MM.1S (cell line): ENCODE measurements at regions not wholly inside any gene's neighbourhood (a gene's known extent, or its start where the extent isn't known, plus 50 kb on each side); places are given as distances from the start of the nearest gene placed in this dataset.

Source experiments
- DNase-seq: peaks from one replicate; pipeline ENCODE4 v3.0.0-alpha.2; 2015
- H2AFZ ChIP-seq: fragments of 300-600 bp; sonication (generic); 2 replicates; pipeline ENCODE4 v1.6.0; 2016; ENCODE audit warnings: antibody characterized with exemption, low read length
- H3F3A ChIP-seq: fragments of 300-600 bp; sonication (generic); 2 replicates; pipeline ENCODE4 v1.6.1; 2016; ENCODE audit warnings: mild to moderate bottlenecking, antibody characterized with exemption, low read length, moderate library complexity, mixed read lengths; ENCODE audit not compliant: insufficient read depth
- H3K27ac ChIP-seq: fragments of 300-600 bp; sonication (generic); 2 replicates; pipeline ENCODE4 v1.5.1; 2016; ENCODE audit warnings: mild to moderate bottlenecking, low read length
- H3K27me3 ChIP-seq: fragments of 300-600 bp; sonication (generic); replicated peaks from 2 replicates; pipeline ENCODE4 v1.6.0; 2016; ENCODE audit warnings: low read length; ENCODE audit not compliant: insufficient read depth
- H3K36me3 ChIP-seq: fragments of 300-600 bp; sonication (generic); replicated peaks from 2 replicates; pipeline ENCODE4 v1.6.1; 2016; ENCODE audit warnings: mild to moderate bottlenecking, low read length, mixed read lengths; ENCODE audit not compliant: insufficient read depth
- H3K4me1 ChIP-seq: fragments of 300-600 bp; sonication (generic); 2 replicates; pipeline ENCODE4 v1.6.1; 2016; ENCODE audit warnings: low read length, mixed read lengths
- H3K4me2 ChIP-seq: fragments of 300-600 bp; sonication (generic); 2 replicates; pipeline ENCODE4 v1.6.0; 2016; ENCODE audit warnings: low read depth, low read length
- H3K4me3 ChIP-seq: fragments of 300-600 bp; sonication (generic); 2 replicates; pipeline ENCODE4 v1.5.1; 2016; ENCODE audit warnings: low read length, mixed read lengths
- H3K79me2 ChIP-seq: fragments of 300-600 bp; sonication (generic); 2 replicates; pipeline ENCODE4 v1.6.1; 2016; ENCODE audit warnings: mixed run types, low read length, mixed read lengths
- H3K9ac ChIP-seq: fragments of 300-600 bp; sonication (generic); 2 replicates; pipeline ENCODE4 v1.6.1; 2016; ENCODE audit warnings: low read length, mixed read lengths
- H3K9me2 ChIP-seq: fragments of 300-600 bp; sonication (generic); replicated peaks from 2 replicates; pipeline ENCODE4 v1.6.1; 2016; ENCODE audit warnings: mild to moderate bottlenecking, low read length, mixed read lengths; ENCODE audit not compliant: insufficient read depth
- H3K9me3 ChIP-seq: fragments of 300-600 bp; sonication (generic); replicated peaks from 2 replicates; pipeline ENCODE4 v1.6.1; 2016; ENCODE audit warnings: mild to moderate bottlenecking, low read length, mixed read lengths; ENCODE audit not compliant: insufficient read depth
- H4K20me1 ChIP-seq: fragments of 300-600 bp; sonication (generic); 2 replicates; pipeline ENCODE4 v1.6.1; 2016; ENCODE audit warnings: mild to moderate bottlenecking, low read length, moderate library complexity, mixed read lengths; ENCODE audit not compliant: insufficient read depth
- CTCF ChIP-seq: fragments of 300-600 bp; sonication (generic); IDR thresholded peaks from 2 replicates; pipeline ENCODE4 v1.5.1; 2016; ENCODE audit warnings: antibody characterized with exemption, low read length, mixed read lengths
- EZH2 ChIP-seq: fragments of 300-600 bp; sonication (generic); optimal IDR thresholded peaks from 2 replicates; pipeline ENCODE3; 2017; ENCODE audit warnings: low read depth, mild to moderate bottlenecking, antibody characterized with exemption, low read length, mixed read lengths
- EZH2phosphoT487 ChIP-seq: fragments of 300-600 bp; sonication (generic); IDR thresholded peaks from 2 replicates; pipeline ENCODE4 v1.6.1; 2018; ENCODE audit warnings: antibody characterized with exemption, low read length

GRCh38 chr6:169378620-169379381, 125.2 kb upstream of the THBS2 start:
- H3F3A ChIP-seq: no peaks in the 10 kb centered on the region
- H3K4me2 ChIP-seq: no peak overlapping the region
- no peaks in the 10 kb centered on the region for H3K9me2 ChIP-seq
- H2AFZ ChIP-seq: no peak overlapping the region
- no peaks in the 10 kb centered on the region for H3K27me3 ChIP-seq
- DNase-seq: no peak
- H4K20me1 ChIP-seq: no peaks in the 10 kb centered on the region
- no peaks in the 10 kb centered on the region for H3K79me2 ChIP-seq
- no peak overlapping the region for H3K27ac ChIP-seq
- no peak overlapping the region for H3K9ac ChIP-seq
- no peaks in the 10 kb centered on the region for H3K9me3 ChIP-seq
- no peaks in the 10 kb centered on the region for H3K4me1 ChIP-seq
- TF ChIP-seq CTCF (no peak), EZH2phosphoT487 (no peak), EZH2 (no peak)
- H3K4me3 ChIP-seq: no peak overlapping the region
- no peaks in the 10 kb centered on the region for H3K36me3 ChIP-seq

GRCh38 chr6:169376458-169376857, 122.8 kb upstream of the THBS2 start:
- H3K4me1 ChIP-seq: no peaks in the 10 kb centered on the region
- no peaks in the 10 kb centered on the region for H3K9me3 ChIP-seq
- no peak overlapping the region for H3K4me2 ChIP-seq
- no peak overlapping the region for H3K9ac ChIP-seq
- DNase-seq: no peak
- H3K36me3 ChIP-seq: no peaks in the 10 kb centered on the region
- no peaks in the 10 kb centered on the region for H3K27me3 ChIP-seq
- no peak overlapping the region for H3K4me3 ChIP-seq
- H2AFZ ChIP-seq: no peak overlapping the region
- no peaks in the 10 kb centered on the region for H3K9me2 ChIP-seq
- no peaks in the 10 kb centered on the region for H3F3A ChIP-seq
- H3K79me2 ChIP-seq: no peaks in the 10 kb centered on the region
- no peak overlapping the region for H3K27ac ChIP-seq
- TF ChIP-seq EZH2phosphoT487: no peak
- TF ChIP-seq EZH2: no peak
- TF ChIP-seq CTCF: no peak
- H4K20me1 ChIP-seq: no peaks in the 10 kb centered on the region

GRCh38 chr6:169372589-169372988, 118.9 kb upstream of the THBS2 start:
- DNase-seq: no peak
- Histone ChIP-seq H3K27ac (no peak overlapping the region), H4K20me1 (no peaks in the 10 kb centered on the region), H3K9me2 (no peaks in the 10 kb centered on the region), H3K4me2 (no peak overlapping the region), H2AFZ (no peak overlapping the region), H3F3A (no peaks in the 10 kb centered on the region), H3K4me3 (no peak overlapping the region), H3K9ac (no peak overlapping the region), H3K9me3 (no peaks in the 10 kb centered on the region), H3K79me2 (no peaks in the 10 kb centered on the region), H3K36me3 (no peaks in the 10 kb centered on the region), H3K4me1 (no peaks in the 10 kb centered on the region), H3K27me3 (no peaks in the 10 kb centered on the region)
- TF ChIP-seq EZH2phosphoT487 (no peak), CTCF (no peak), EZH2 (no peak)
